GM12878 (cell line): ENCODE measurements at regions not wholly inside any gene's neighbourhood (a gene's known extent, or its start where the extent isn't known, plus 50 kb on each side); places are given as distances from the start of the nearest gene placed in this dataset.
"Not testable (repeated sequence)": the region's sequence is repeated elsewhere in the genome, so short reads cannot be mapped to it uniquely, and the experiment has no call there.

Experiments used
- ATAC-seq: fragments of 200-7000 bp; cut with Tn5 transposase; 3 replicates; pipeline ENCODE4 v1.9.1; 2020; ENCODE audit warnings: mild to moderate bottlenecking, moderate library complexity
- BruUV-seq: library from RNA; stranded (reverse); fragments of 400-500 nt; replicated peaks from 2 replicates; lab custom pipeline; 2021; lab: Mats Ljungman, UMichigan
- CTCF ChIA-PET: fragments of 300-600 bp; sonication (Branson Sonifier 250); formaldehyde crosslinking; extraction: SDS; loops from one replicate; lab custom pipeline; 2021; ENCODE audit warnings: inconsistent platforms; lab: Yijun Ruan, JAX
- POLR2A ChIA-PET: fragments of 350-600 bp; formaldehyde crosslinking; extraction: SDS; loops from one replicate; lab custom pipeline; 2021; ENCODE audit warnings: inconsistent platforms; lab: Charles Lee
- RAD21 ChIA-PET: fragments of 300-600 bp; sonication (Branson Sonifier 250); formaldehyde crosslinking; loops from one replicate; lab custom pipeline; 2023; ENCODE audit warnings: antibody characterized with exemption; ENCODE audit not compliant: unreplicated experiment; lab: Charles Lee
- SMC1A ChIA-PET: fragments of 300-600 bp; sonication (Branson Sonifier 250); formaldehyde crosslinking; loops from one replicate; lab custom pipeline; 2023; ENCODE audit not compliant: unreplicated experiment, uncharacterized antibody; lab: Charles Lee
- DNase-seq: peaks from one replicate; pipeline ENCODE4 v3.0.0-alpha.2; 2011; ENCODE audit warnings: low read depth, low spot score
- FAIRE-seq: peaks from 3 replicates; lab custom pipeline; 2011; peaks lifted over from hg19 to GRCh38; lab: Jason Lieb, UNC
- H2AFZ ChIP-seq: 2 replicates; pipeline ENCODE4 v1.6.0; 2011; ENCODE audit warnings: low read depth, low read length, control low read depth; ENCODE audit not compliant: control insufficient read depth
- H3K27ac ChIP-seq: 2 replicates; pipeline ENCODE4 v1.5.1; 2011; ENCODE audit warnings: control low read depth; ENCODE audit not compliant: control insufficient read depth, insufficient read depth
- H3K27me3 ChIP-seq, 2 experiments: replicated peaks in 1 of 2; 2 replicates each; pipeline versions ENCODE4 v1.6.0 to v1.6.1; 2011; ENCODE audit warnings: low read length in 1 of 2; ENCODE audit not compliant: control insufficient read depth in 2 of 2, insufficient read depth in 2 of 2
- H3K36me3 ChIP-seq, 2 experiments: 2 replicates each; pipeline ENCODE4 v1.5.1; 2011; ENCODE audit warnings: low read length in 1 of 2; ENCODE audit not compliant: control insufficient read depth in 2 of 2, insufficient read depth in 2 of 2
- H3K4me1 ChIP-seq: 2 replicates; pipeline ENCODE4 v1.6.1; 2011; ENCODE audit warnings: mild to moderate bottlenecking, low read length, moderate library complexity, mixed read lengths; ENCODE audit not compliant: control insufficient read depth, insufficient read depth
- H3K4me2 ChIP-seq: 2 replicates; pipeline ENCODE4 v1.6.0; 2011; ENCODE audit warnings: control low read depth; ENCODE audit not compliant: control insufficient read depth, insufficient read depth
- H3K4me3 ChIP-seq: fragments of 200-600 bp; sonication (generic); 2 replicates; pipeline ENCODE4 v1.5.1; 2016
- H3K79me2 ChIP-seq: 2 replicates; pipeline ENCODE4 v1.6.0; 2011; ENCODE audit warnings: low read length; ENCODE audit not compliant: control insufficient read depth, insufficient read depth
- H3K9ac ChIP-seq: 2 replicates; pipeline ENCODE4 v1.8.0; 2011; ENCODE audit warnings: low read length, control low read depth, mixed read lengths; ENCODE audit not compliant: control insufficient read depth, insufficient read depth
- H3K9me3 ChIP-seq: replicated peaks from 3 replicates; pipeline ENCODE4 v1.5.1; 2011; ENCODE audit warnings: mild to moderate bottlenecking, low read length; ENCODE audit not compliant: control insufficient read depth, insufficient read depth
- H4K20me1 ChIP-seq: 2 replicates; pipeline ENCODE4 v1.6.0; 2011; ENCODE audit not compliant: control insufficient read depth, insufficient read depth
- EP300 ChIP-seq, 2 experiments: fragments of 150-350 bp in 1 of 2; IDR thresholded peaks; 2 replicates each; pipeline ENCODE4 v1.6.1; 2011 to 2012; ENCODE audit warnings: low read depth in 2 of 2, low read length in 2 of 2, borderline replicate concordance in 1 of 2, improper control_type of control experiment in 1 of 2, inconsistent platforms in 1 of 2; ENCODE audit not compliant: control insufficient read depth in 1 of 2
- NR2C1 ChIP-seq: fragments of 450-650 bp; IDR thresholded peaks from 2 replicates; pipeline ENCODE4 v1.6.1; 2017; ENCODE audit warnings: antibody characterized with exemption, mild to moderate bottlenecking, moderate library complexity
- SP1 ChIP-seq: IDR thresholded peaks from one replicate; pipeline ENCODE4 v1.6.1; 2011; ENCODE audit warnings: low read depth, low read length
- WGBS: methylation state at CpG from one replicate; pipeline ENCODE4 v1.1.6; 2016; ENCODE audit warnings: low lambda C conversion rate; ENCODE audit not compliant: insufficient replicate concordance, insufficient coverage; ENCODE audit errors: missing lambda C conversion rate; 5-methylcytosine and 5-hydroxymethylcytosine counted together
- in situ Hi-C: fragments of 300-500 bp; cut with MboI; formaldehyde crosslinking; loops from 9 replicates; pipeline ENCODE4 v1.14.3; 2018; ENCODE audit warnings: mixed read lengths
- intact Hi-C: fragments of 100-400 bp; cut with micrococcal nuclease; formaldehyde crosslinking; loops from one replicate; pipeline ENCODE4 v1.14.2; 2022; ENCODE audit not compliant: unreplicated experiment

- Histone ChIP-seq H3K4me1 (no peaks in the 10 kb centered on the region), H3K79me2 (no peaks in the 10 kb centered on the region), H3K9me3 (peaks cover 3% of the 10 kb centered on the region; the same call in 1 of the 3 replicates), H4K20me1 (no peaks in the 10 kb centered on the region), H3K4me2 (no peak overlapping the region), H3K9ac (no peak overlapping the region), H3K27me3 (no peaks in the 10 kb centered on the region), H3K36me3 (no peaks in the 10 kb centered on the region), H2AFZ (no peak overlapping the region), H3K27ac (no peak overlapping the region), H3K4me3 (no peak overlapping the region)
- ChIA-PET SMC1A (no interaction called here), CTCF (no interaction called here), RAD21 (no interaction called here), POLR2A (no interaction called here)
- ATAC-seq (no peak), DNase-seq (no peak), FAIRE-seq (no peak)
- BruUV-seq, result no TSS peak
- in situ Hi-C loops (no loop called here), intact Hi-C loops (no loop called here)
- no peak for TF ChIP-seq SP1
- no peak for TF ChIP-seq NR2C1
- no peak for TF ChIP-seq EP300 (IDR thresholded peaks at IDR 0.05; ENCODE audit: borderline replicate concordance in 1 of 2, control insufficient read depth in 1 of 2, low read depth in 2 of 2, low read length in 2 of 2)
- 73% methylated on average over 41 of the region's 41 CpGs for WGBS
These were observed 975.8 kb upstream of the DEFB115 start for GRCh38 chr20:30281584-30282197.

- H3K4me2 ChIP-seq, CTCF ChIA-PET, in situ Hi-C loops, H3K9me3 ChIP-seq, H2AFZ ChIP-seq, H4K20me1 ChIP-seq, DNase-seq, intact Hi-C loops, H3K36me3 ChIP-seq, POLR2A ChIA-PET, ATAC-seq, H3K79me2 ChIP-seq, BruUV-seq, H3K27ac ChIP-seq, SMC1A ChIA-PET, FAIRE-seq, H3K4me3 ChIP-seq, RAD21 ChIA-PET, H3K9ac ChIP-seq, H3K4me1 ChIP-seq, H3K27me3 ChIP-seq: not testable (repeated sequence)
- 75% methylated on average over 47 of the region's 47 CpGs for WGBS
These were observed 973.8 kb upstream of the DEFB115 start for GRCh38 chr20:30283476-30284280.
